SK-N-SH (cell line): ENCODE measurements at regions not wholly inside any gene's neighbourhood (a gene's known extent, or its start where the extent isn't known, plus 50 kb on each side); places are given as distances from the start of the nearest gene placed in this dataset.

Experiments used
- CTCF ChIA-PET: fragments of 300-600, 350-600 bp; formaldehyde crosslinking; extraction: SDS; loops from one replicate; lab custom pipeline; 2021; lab: Yijun Ruan, JAX
- POLR2A ChIA-PET: fragments of 350-600 bp; sonication (Branson Sonifier 250); formaldehyde crosslinking; extraction: SDS; loops from one replicate; lab custom pipeline; 2020; ENCODE audit warnings: antibody characterized with exemption, inconsistent platforms; lab: Yijun Ruan, JAX
- DNase-seq: peaks from one replicate; pipeline ENCODE4 v3.0.0; 2012
- H2AFZ ChIP-seq: fragments of 200-600 bp; sonication (generic); 2 replicates; pipeline ENCODE4 v1.8.1; 2016; ENCODE audit warnings: antibody characterized with exemption, mild to moderate bottlenecking, low read depth
- H3F3A ChIP-seq: fragments of 200-600 bp; sonication (generic); replicated peaks from 2 replicates; pipeline ENCODE3; 2016; ENCODE audit warnings: antibody characterized with exemption, mild to moderate bottlenecking; ENCODE audit not compliant: insufficient read depth
- H3K27ac ChIP-seq, 2 experiments: fragments of 200-500 bp in 1 of 2; fragments of 200-600 bp in 1 of 2; sonication (Bioruptor generic) in 1 of 2; sonication (generic), shearing (Covaris generic) in 1 of 2; 2 replicates each; pipeline versions ENCODE4 v1.5.1 to v1.6.1; 2014 to 2016; ENCODE audit warnings: low read depth in 2 of 2, inconsistent platforms in 1 of 2, low read length in 1 of 2, mild to moderate bottlenecking in 1 of 2, mixed read lengths in 1 of 2
- H3K27me3 ChIP-seq: fragments of 200-600 bp; sonication (generic), shearing (Covaris generic); 2 replicates; pipeline ENCODE4 v1.6.1; 2016; ENCODE audit warnings: mixed run types; ENCODE audit not compliant: insufficient read depth
- H3K36me3 ChIP-seq, 2 experiments: fragments of 200-500 bp in 1 of 2; fragments of 200-600 bp in 1 of 2; sonication (Bioruptor generic) in 1 of 2; sonication (generic) in 1 of 2; replicated peaks in 1 of 2; 2 replicates each; pipeline versions ENCODE3 to v1.5.1; 2014 to 2016; ENCODE audit warnings: low read length in 1 of 2, mild to moderate bottlenecking in 1 of 2; ENCODE audit not compliant: insufficient read depth in 2 of 2, control insufficient read depth in 1 of 2
- H3K4me1 ChIP-seq, 2 experiments: fragments of 200-500 bp in 1 of 2; fragments of 200-600 bp in 1 of 2; sonication (Bioruptor generic) in 1 of 2; sonication (generic), shearing (Covaris generic) in 1 of 2; 2 replicates each; pipeline versions ENCODE4 v1.5.1 to v1.6.1; 2014 to 2016; ENCODE audit warnings: low read depth in 1 of 2, low read length in 1 of 2, mixed run types in 1 of 2; ENCODE audit not compliant: insufficient read depth in 2 of 2, control insufficient read depth in 1 of 2
- H3K4me2 ChIP-seq: fragments of 200-600 bp; sonication (generic), shearing (Covaris generic); 2 replicates; pipeline ENCODE4 v1.6.1; 2017; ENCODE audit warnings: mixed run types
- H3K4me3 ChIP-seq, 2 experiments: fragments of 200-500 bp in 1 of 2; fragments of 200-600 bp in 1 of 2; sonication (Bioruptor generic) in 1 of 2; sonication (generic), shearing (Covaris generic) in 1 of 2; 2 replicates each; pipeline versions ENCODE4 v1.5.1 to v1.8.1; 2014 to 2016; ENCODE audit warnings: low read depth in 2 of 2, inconsistent platforms in 1 of 2, low read length in 1 of 2, mild to moderate bottlenecking in 1 of 2, mixed read lengths in 1 of 2, moderate library complexity in 1 of 2
- H3K79me2 ChIP-seq: fragments of 200-600 bp; sonication (generic); 2 replicates; pipeline ENCODE4 v1.8.1; 2017; ENCODE audit warnings: mild to moderate bottlenecking; ENCODE audit not compliant: insufficient read depth
- H3K9ac ChIP-seq: fragments of 200-600 bp; sonication (generic); 2 replicates; pipeline ENCODE4 v1.6.1; 2017; ENCODE audit warnings: mixed run types
- H3K9me2 ChIP-seq: fragments of 200-600 bp; sonication (generic); 2 replicates; pipeline ENCODE4 v1.6.1; 2017; ENCODE audit warnings: mixed run types
- H3K9me3 ChIP-seq: fragments of 200-600 bp; sonication (generic); 2 replicates; pipeline ENCODE4 v1.6.1; 2017; ENCODE audit warnings: mixed run types, mild to moderate bottlenecking, moderate library complexity
- H4K20me1 ChIP-seq: fragments of 200-600 bp; sonication (generic); 2 replicates; pipeline ENCODE4 v1.6.1; 2017; ENCODE audit warnings: mild to moderate bottlenecking, mixed run types; ENCODE audit not compliant: insufficient read depth
- CTCF ChIP-seq: fragments of 200-600 bp; sonication (generic); IDR thresholded peaks from 2 replicates; pipeline ENCODE4 v1.6.1; 2017; ENCODE audit warnings: antibody characterized with exemption, mild to moderate bottlenecking, moderate library complexity
- EZH2phosphoT487 ChIP-seq: fragments of 200-600 bp; sonication (generic); IDR thresholded peaks from 2 replicates; pipeline ENCODE4 v1.6.1; 2017; ENCODE audit warnings: low read depth, mixed run types, mild to moderate bottlenecking, antibody characterized with exemption, moderate library complexity, borderline replicate concordance
- FOSL2 ChIP-seq: IDR thresholded peaks from 2 replicates; pipeline ENCODE4 v1.4.0; 2012; ENCODE audit warnings: low read depth, mild to moderate bottlenecking, moderate library complexity, borderline replicate concordance
- GABPA ChIP-seq: IDR thresholded peaks from 2 replicates; pipeline ENCODE4 v1.4.0; 2012; ENCODE audit warnings: low read depth, mild to moderate bottlenecking
- MXI1 ChIP-seq: IDR thresholded peaks from 2 replicates; pipeline ENCODE4 v1.6.1; 2012; ENCODE audit warnings: mild to moderate bottlenecking, low read depth, low read length, improper control_type of control experiment
- NFIC ChIP-seq: IDR thresholded peaks from 2 replicates; pipeline ENCODE4 v1.4.0; 2012; ENCODE audit warnings: borderline replicate concordance
- RCOR1 ChIP-seq: fragments of 150-350 bp; IDR thresholded peaks from 2 replicates; pipeline ENCODE4 v1.6.1; 2017; ENCODE audit warnings: antibody characterized with exemption, low read length
- RFX5 ChIP-seq: IDR thresholded peaks from 2 replicates; pipeline ENCODE4 v1.6.1; 2012; ENCODE audit warnings: mild to moderate bottlenecking, improper control_type of control experiment, low read length
- TEAD4 ChIP-seq: IDR thresholded peaks from 2 replicates; pipeline ENCODE4 v1.4.0; 2012; ENCODE audit warnings: mild to moderate bottlenecking, borderline replicate concordance; ENCODE audit not compliant: insufficient read depth
- USF1 ChIP-seq: IDR thresholded peaks from 2 replicates; pipeline ENCODE4 v1.4.0; 2012; ENCODE audit warnings: low read depth, borderline replicate concordance
- YY1 ChIP-seq: IDR thresholded peaks from 2 replicates; pipeline ENCODE4 v1.4.0; 2012; ENCODE audit warnings: low read depth, mild to moderate bottlenecking
- WGBS: methylation state at CpG from one replicate; pipeline ENCODE4 v1.1.6; 2017; ENCODE audit warnings: low lambda C conversion rate; 5-methylcytosine and 5-hydroxymethylcytosine counted together
- TF ChIP-seq, protein P1 (sequence below): IDR thresholded peaks from 2 replicates; pipeline ENCODE4 v1.6.1; 2012; ENCODE audit warnings: mild to moderate bottlenecking, low read depth, low read length, moderate library complexity

DNA sequence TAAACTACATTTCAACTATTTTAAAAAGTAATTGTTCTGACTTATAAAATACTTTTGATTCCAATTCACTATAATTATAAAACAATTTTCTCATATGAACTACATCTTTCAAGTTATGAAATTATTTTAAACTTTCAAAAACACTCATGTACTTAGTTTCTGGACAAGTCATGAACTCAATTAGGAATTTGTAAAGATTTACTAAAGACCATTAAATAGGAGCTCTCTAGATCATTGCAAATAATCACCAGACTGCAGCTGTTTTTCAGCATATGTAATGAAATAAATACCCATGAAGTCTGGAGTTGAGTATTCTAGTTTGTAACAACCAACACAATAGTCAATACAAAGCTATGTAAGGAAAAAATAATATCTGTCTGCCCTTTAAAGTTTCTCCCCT lies 605.1 kb upstream of the MIR17HG start:
- ChIA-PET CTCF (no interaction called here), POLR2A (no interaction called here)
- H3K79me2 ChIP-seq = no peaks in the 10 kb centered on the region
- H3K4me3 ChIP-seq = no peak overlapping the region
- H2AFZ ChIP-seq = no peak overlapping the region
- no peaks in the 10 kb centered on the region for H3K27me3 ChIP-seq
- no peaks in the 10 kb centered on the region; a peak in 1 of 4 replicates for H3K4me1 ChIP-seq
- no peaks in the 10 kb centered on the region for H3K9me2 ChIP-seq
- TF ChIP-seq EZH2phosphoT487 = no peak
- TF ChIP-seq TEAD4 = no peak
- no peak for TF ChIP-seq CTCF
- no peak for TF ChIP-seq MXI1
- TF ChIP-seq USF1 = no peak
- no peak for TF ChIP-seq RCOR1
- TF ChIP-seq RFX5 = no peak
- TF ChIP-seq YY1 = no peak
- no peak for TF ChIP-seq GABPA
- H3K36me3 ChIP-seq = no peaks in the 10 kb centered on the region
- H3K9me3 ChIP-seq = no peaks in the 10 kb centered on the region
- no peaks in the 10 kb centered on the region for H4K20me1 ChIP-seq
- no peak overlapping the region for H3K9ac ChIP-seq
- H3K27ac ChIP-seq = no peak overlapping the region
- DNase-seq = no peak
- no peaks in the 10 kb centered on the region for H3F3A ChIP-seq
- no peak overlapping the region for H3K4me2 ChIP-seq

- Histone ChIP-seq H3F3A (no peaks in the 10 kb centered on the region), H3K4me1 (no peaks in the 10 kb centered on the region; a peak in 1 of 4 replicates), H3K79me2 (no peaks in the 10 kb centered on the region), H3K4me3 (no peak overlapping the region), H3K4me2 (no peak overlapping the region), H3K27me3 (no peaks in the 10 kb centered on the region), H3K9ac (no peak overlapping the region), H2AFZ (no peak overlapping the region), H3K9me2 (no peaks in the 10 kb centered on the region), H4K20me1 (no peaks in the 10 kb centered on the region), H3K27ac (no peak overlapping the region), H3K9me3 (no peaks in the 10 kb centered on the region), H3K36me3 (no peaks in the 10 kb centered on the region)
- ChIA-PET POLR2A (no interaction called here), CTCF (no interaction called here)
- TF ChIP-seq, protein P1, sequence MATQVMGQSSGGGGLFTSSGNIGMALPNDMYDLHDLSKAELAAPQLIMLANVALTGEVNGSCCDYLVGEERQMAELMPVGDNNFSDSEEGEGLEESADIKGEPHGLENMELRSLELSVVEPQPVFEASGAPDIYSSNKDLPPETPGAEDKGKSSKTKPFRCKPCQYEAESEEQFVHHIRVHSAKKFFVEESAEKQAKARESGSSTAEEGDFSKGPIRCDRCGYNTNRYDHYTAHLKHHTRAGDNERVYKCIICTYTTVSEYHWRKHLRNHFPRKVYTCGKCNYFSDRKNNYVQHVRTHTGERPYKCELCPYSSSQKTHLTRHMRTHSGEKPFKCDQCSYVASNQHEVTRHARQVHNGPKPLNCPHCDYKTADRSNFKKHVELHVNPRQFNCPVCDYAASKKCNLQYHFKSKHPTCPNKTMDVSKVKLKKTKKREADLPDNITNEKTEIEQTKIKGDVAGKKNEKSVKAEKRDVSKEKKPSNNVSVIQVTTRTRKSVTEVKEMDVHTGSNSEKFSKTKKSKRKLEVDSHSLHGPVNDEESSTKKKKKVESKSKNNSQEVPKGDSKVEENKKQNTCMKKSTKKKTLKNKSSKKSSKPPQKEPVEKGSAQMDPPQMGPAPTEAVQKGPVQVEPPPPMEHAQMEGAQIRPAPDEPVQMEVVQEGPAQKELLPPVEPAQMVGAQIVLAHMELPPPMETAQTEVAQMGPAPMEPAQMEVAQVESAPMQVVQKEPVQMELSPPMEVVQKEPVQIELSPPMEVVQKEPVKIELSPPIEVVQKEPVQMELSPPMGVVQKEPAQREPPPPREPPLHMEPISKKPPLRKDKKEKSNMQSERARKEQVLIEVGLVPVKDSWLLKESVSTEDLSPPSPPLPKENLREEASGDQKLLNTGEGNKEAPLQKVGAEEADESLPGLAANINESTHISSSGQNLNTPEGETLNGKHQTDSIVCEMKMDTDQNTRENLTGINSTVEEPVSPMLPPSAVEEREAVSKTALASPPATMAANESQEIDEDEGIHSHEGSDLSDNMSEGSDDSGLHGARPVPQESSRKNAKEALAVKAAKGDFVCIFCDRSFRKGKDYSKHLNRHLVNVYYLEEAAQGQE = no peak
- no peak for TF ChIP-seq FOSL2
- no peak for TF ChIP-seq NFIC
- no peak for DNase-seq
- WGBS = 62% methylated on average over 3 of the region's 3 CpGs
Observed at GRCh38 chr13:90746230-90746629, 601.3 kb upstream of the MIR17HG start.
